GM18517 (cell line): ENCODE measurements at regions not wholly inside any gene's neighbourhood (a gene's known extent, or its start where the extent isn't known, plus 50 kb on each side); places are given as distances from the start of the nearest gene placed in this dataset.

Experiments
- ATAC-seq: cut with Tn5 transposase; IDR thresholded peaks from one replicate; pipeline ENCODE4 v1.9.1; 2021; ENCODE audit warnings: mild to moderate bottlenecking, moderate library complexity; ENCODE audit not compliant: unreplicated experiment

GRCh38 chr17:36813357-36813756 is 123.9 kb upstream of the LHX1 start:
- ATAC-seq: no peak

- no peak for ATAC-seq
These were observed 123.2 kb upstream of the LHX1 start for GRCh38 chr17:36813957-36814563.

GRCh38 chr17:36814958-36815357 is 122.3 kb upstream of the LHX1 start:
- ATAC-seq: no peak

GRCh38 chr17:36816214-36816906 is 120.9 kb upstream of the LHX1 start:
- ATAC-seq: no peak

GRCh38 chr17:36816907-36817288 is 120.4 kb upstream of the LHX1 start:
- ATAC-seq: no peak

- ATAC-seq: no peak
These were observed 119.7 kb upstream of the LHX1 start for GRCh38 chr17:36817483-36818048.

GRCh38 chr17:36818134-36818825 is 119.0 kb upstream of the LHX1 start:
- no peak for ATAC-seq

GRCh38 chr17:36823850-36824677 is 113.2 kb upstream of the LHX1 start:
- no peak for ATAC-seq

- no peak for ATAC-seq
These were observed 112.6 kb upstream of the LHX1 start for GRCh38 chr17:36824678-36825101.

GRCh38 chr17:36825113-36825512 is 112.2 kb upstream of the LHX1 start:
- no peak for ATAC-seq

- ATAC-seq: no peak
These were observed 111.8 kb upstream of the LHX1 start for GRCh38 chr17:36825521-36825920.

- no peak for ATAC-seq
These were observed 111.3 kb upstream of the LHX1 start for GRCh38 chr17:36825951-36826350.

- ATAC-seq: no peak
These were observed 110.2 kb upstream of the LHX1 start for GRCh38 chr17:36827081-36827480.

GRCh38 chr17:36829676-36830075 is 107.6 kb upstream of the LHX1 start:
- ATAC-seq: no peak

- ATAC-seq: no peak
These were observed 104.0 kb upstream of the LHX1 start for GRCh38 chr17:36833279-36833678.

GRCh38 chr17:36835036-36835435 is 102.2 kb upstream of the LHX1 start:
- ATAC-seq: no peak

GRCh38 chr17:36837195-36837938 is 99.9 kb upstream of the LHX1 start:
- no peak for ATAC-seq

GRCh38 chr17:36837939-36838272 is 99.4 kb upstream of the LHX1 start:
- ATAC-seq: no peak

GRCh38 chr17:36839256-36839655 is 98.0 kb upstream of the LHX1 start:
- ATAC-seq: no peak

GRCh38 chr17:36840796-36841195 is 96.5 kb upstream of the LHX1 start:
- no peak for ATAC-seq
